Sigmoid colon (tissue), 3 donors: ENCODE measurements at regions not wholly inside any gene's neighbourhood (a gene's known extent, or its start where the extent isn't known, plus 50 kb on each side); places are given as distances from the start of the nearest gene placed in this dataset.

Experiments used
- POLR2A ChIP-seq, 2 donors: fragments of 450-650 bp; IDR thresholded peaks; one replicate each; pipeline ENCODE4 v1.6.1; 2016; ENCODE audit warnings: antibody characterized with exemption in 2 of 2, mild to moderate bottlenecking in 2 of 2, moderate library complexity in 2 of 2
- TF ChIP-seq, protein P1 (sequence below), 4 experiments: fragments of 450-650 bp in 3 of 4; fragments of 200-600 bp in 1 of 4; IDR thresholded peaks; one replicate each; pipeline ENCODE4 v1.5.1; 2016 to 2019; ENCODE audit warnings: antibody characterized with exemption in 4 of 4, mild to moderate bottlenecking in 3 of 4, moderate library complexity in 2 of 4

DNA sequence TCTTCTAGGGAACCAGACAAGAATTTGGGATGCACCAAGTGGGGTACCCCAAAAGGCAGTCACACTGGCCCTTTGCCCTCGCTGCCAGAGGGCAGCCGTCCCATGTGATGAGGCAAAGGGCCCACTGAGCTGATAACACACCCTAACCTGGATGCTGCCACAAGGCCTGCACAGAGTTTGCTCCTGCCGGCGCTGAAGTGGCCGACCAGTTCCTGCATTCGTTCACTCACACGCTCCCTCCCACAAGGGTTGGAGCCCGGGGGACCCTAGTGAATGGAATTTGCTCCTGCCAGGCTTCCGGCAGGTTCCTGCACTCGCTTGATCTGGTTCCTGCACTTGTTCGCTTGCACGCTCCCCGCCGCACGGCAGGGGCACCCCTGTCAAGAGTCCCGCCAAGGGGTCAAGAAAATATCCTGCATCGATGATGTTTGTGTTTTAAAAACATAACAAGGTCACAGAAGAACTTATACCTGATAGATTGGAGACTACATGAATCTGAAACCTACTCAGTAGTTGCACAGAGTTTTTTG is 296.4 kb upstream of the VCX start:
- no peak for TF ChIP-seq POLR2A (IDR thresholded peaks at IDR 0.05)
- TF ChIP-seq, protein P1, sequence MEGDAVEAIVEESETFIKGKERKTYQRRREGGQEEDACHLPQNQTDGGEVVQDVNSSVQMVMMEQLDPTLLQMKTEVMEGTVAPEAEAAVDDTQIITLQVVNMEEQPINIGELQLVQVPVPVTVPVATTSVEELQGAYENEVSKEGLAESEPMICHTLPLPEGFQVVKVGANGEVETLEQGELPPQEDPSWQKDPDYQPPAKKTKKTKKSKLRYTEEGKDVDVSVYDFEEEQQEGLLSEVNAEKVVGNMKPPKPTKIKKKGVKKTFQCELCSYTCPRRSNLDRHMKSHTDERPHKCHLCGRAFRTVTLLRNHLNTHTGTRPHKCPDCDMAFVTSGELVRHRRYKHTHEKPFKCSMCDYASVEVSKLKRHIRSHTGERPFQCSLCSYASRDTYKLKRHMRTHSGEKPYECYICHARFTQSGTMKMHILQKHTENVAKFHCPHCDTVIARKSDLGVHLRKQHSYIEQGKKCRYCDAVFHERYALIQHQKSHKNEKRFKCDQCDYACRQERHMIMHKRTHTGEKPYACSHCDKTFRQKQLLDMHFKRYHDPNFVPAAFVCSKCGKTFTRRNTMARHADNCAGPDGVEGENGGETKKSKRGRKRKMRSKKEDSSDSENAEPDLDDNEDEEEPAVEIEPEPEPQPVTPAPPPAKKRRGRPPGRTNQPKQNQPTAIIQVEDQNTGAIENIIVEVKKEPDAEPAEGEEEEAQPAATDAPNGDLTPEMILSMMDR (IDR thresholded peaks at IDR 0.05), result no peak
